ENCODE measurements at regions not wholly inside any gene's neighbourhood (a gene's known extent, or its start where the extent isn't known, plus 50 kb on each side); places are given as distances from the start of the nearest gene placed in this dataset.

DNA sequence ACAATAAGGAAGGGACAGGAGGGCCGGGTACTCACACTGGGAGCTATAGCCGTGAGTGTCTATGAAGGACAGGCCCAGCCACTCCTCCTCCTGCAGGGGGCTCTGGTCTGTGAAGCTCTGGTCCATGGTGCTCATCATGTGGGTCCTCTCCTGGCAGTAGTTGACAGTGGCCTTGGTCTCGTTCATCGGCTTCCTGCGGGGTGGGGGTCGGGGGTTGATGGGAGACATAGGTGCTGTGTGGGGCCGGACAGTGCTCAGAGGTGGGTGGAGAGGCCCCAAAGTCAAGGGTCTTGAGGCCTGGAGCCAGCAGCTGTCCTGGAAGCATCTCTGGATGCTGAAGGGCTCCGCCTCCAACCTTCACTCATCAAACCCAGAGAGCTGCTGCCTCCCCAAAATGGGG is 260.4 kb downstream of the PTPRU start:
- TF ChIP-seq, protein P1, sequence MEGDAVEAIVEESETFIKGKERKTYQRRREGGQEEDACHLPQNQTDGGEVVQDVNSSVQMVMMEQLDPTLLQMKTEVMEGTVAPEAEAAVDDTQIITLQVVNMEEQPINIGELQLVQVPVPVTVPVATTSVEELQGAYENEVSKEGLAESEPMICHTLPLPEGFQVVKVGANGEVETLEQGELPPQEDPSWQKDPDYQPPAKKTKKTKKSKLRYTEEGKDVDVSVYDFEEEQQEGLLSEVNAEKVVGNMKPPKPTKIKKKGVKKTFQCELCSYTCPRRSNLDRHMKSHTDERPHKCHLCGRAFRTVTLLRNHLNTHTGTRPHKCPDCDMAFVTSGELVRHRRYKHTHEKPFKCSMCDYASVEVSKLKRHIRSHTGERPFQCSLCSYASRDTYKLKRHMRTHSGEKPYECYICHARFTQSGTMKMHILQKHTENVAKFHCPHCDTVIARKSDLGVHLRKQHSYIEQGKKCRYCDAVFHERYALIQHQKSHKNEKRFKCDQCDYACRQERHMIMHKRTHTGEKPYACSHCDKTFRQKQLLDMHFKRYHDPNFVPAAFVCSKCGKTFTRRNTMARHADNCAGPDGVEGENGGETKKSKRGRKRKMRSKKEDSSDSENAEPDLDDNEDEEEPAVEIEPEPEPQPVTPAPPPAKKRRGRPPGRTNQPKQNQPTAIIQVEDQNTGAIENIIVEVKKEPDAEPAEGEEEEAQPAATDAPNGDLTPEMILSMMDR (IDR thresholded peaks at IDR 0.05; ENCODE audit: low read depth, low read length, missing control alignments), result no peak
- DNase-seq (ENCODE audit: low read depth), result no peak
- H3K4me3 ChIP-seq (ENCODE audit: low read depth, low read length), result no peak overlapping the region

DNA sequence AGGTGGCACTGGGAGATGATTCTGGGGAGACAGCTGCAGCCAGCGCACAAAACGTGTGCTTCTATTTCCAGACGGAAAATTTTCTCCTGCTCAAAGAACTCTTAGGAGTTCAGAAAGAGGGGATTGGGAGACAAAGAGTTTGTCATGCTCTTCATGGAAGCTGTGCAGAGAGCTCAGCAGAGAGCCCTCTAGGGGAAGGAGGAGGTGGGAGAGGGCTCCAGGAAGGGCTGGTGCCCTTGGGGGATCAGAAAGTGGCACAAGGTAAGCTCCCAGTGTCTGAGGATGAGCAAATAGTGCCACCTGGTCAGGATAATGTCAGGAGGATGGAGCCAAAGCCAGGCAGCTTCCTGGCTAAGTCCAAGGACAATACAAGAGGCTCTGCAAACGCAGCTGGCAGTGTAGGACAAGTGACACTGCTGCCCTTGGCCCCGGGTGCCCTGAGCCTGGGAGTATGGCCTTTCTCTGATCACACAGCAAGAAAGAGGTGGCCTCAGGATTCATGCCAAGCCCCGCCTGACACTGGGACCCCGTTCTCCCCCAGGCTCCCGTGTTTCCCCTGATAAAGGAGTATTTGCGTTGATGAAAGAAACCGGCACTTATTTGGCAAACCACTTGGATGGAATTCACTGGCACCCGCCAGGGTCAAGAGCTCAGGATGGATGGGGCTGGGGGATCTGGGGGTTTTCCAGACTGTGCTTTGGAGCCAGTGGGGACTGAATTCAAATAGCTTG is 254.0 kb downstream of the PTPRU start:
- TF ChIP-seq, protein P1 (IDR thresholded peaks at IDR 0.05; ENCODE audit: low read depth, low read length, missing control alignments), result no peak
- DNase-seq (ENCODE audit: low read depth), result no peak
- no peak overlapping the region for H3K4me3 ChIP-seq (ENCODE audit: low read depth, low read length)

DNA sequence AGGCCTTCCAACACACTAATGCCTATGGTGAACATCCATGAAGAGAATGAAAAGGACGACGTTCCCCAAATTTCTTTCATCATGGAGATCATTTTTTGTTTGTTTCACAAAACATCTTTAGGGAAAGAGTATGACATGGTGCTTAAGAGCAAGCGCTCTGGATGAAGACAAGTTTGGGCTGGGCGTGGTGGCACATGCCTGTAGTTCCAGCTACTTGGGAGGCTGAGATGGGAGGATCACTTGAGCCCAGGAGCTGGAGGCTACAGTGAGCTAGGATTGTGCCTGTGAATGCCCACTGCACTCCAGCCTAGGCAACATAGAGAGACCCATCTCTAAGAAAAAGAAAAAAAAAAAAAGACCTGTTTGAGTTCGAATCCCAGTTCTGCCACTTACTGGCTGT is 253.1 kb downstream of the PTPRU start:
- TF ChIP-seq, protein P1 (IDR thresholded peaks at IDR 0.05; ENCODE audit: low read depth, low read length, missing control alignments), result no peak
- H3K4me3 ChIP-seq (ENCODE audit: low read depth, low read length), result no peak overlapping the region
- DNase-seq (ENCODE audit: low read depth), result no peak

DNA sequence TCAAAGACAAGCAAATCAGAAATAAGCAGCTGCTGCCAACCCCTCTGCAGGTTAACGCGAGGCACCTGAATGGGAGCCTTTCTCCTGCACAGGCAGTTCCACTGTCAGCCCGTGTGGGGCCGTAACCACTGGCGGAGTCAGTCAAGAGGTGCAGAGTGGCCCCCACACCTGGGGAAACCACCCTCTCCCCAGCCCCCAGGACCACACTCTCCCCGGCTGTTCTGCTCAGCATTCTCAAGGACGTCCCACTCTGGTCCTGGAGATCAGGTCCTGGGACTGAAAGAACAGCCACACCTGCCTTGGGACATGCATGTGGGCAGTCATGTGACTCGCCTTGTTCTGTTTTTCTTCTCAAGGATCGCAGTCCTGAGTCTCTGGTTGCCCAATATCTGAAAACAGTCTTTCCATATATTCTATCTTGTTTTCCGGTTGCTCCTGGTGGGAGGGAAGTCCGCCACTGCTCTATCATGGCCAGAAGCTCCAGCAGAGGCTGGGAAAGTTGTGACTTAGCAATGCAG is 252.5 kb downstream of the PTPRU start:
- no peak for DNase-seq (ENCODE audit: low read depth)
- TF ChIP-seq, protein P1 (IDR thresholded peaks at IDR 0.05; ENCODE audit: low read depth, low read length, missing control alignments), result no peak
- no peak overlapping the region for H3K4me3 ChIP-seq (ENCODE audit: low read depth, low read length)

DNA sequence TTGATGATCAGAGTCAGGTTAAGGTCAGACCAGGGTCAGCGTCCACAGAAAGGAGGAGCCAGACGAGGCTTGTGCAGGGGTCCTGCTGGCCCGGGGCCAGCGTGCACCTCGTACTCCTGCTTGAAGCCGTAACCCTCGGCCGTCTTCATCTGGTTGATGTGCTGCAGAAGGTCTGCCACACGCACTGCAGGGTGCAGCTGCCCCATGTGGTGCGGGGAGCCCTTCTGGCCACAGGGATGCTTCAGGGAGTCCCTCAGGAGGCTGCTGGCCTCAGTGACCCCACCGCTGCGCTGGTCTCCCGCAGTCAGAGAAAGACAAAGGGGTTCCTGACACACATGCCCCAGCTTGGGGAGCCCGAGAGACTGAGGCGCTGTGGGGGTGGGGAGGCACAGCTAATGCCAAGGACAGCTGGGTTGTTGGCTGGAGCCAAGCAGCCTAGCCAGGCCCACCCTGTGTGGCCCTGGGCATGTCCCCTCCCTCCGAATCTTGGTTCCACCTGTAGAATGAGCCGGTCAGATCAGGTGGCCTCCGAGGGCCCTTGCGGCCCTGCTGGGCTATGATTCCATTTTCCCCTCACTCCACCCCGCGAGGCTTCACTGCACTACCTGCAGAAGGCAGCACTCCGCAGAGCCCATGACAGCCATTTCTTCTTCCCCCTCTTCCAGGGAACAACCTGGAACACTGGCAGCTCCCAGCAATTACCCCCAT is 251.9 kb downstream of the PTPRU start:
- no peak for DNase-seq (ENCODE audit: low read depth)
- H3K4me3 ChIP-seq (ENCODE audit: low read depth, low read length), result no peak overlapping the region
- TF ChIP-seq, protein P1 (IDR thresholded peaks at IDR 0.05; ENCODE audit: low read depth, low read length, missing control alignments), result no peak

DNA sequence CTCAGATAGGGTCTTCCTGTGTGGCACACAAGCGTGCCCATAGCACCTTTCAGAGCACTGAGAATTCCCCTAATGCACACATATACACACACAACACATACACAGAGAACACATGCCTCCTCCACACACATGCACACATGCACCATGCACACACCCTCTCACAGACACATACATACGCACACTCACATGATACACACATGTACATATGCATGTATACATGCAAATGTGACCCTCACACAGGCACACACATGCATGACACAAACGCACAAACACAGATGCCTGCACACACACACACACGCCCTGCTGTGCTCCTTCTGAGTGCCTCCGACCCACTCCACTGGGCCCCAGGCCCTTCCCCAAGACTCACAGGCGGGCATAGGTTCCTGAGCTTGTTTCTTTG is 251.0 kb downstream of the PTPRU start:
- no peak for DNase-seq (ENCODE audit: low read depth)
- TF ChIP-seq, protein P1 (IDR thresholded peaks at IDR 0.05; ENCODE audit: low read depth, low read length, missing control alignments), result no peak
- H3K4me3 ChIP-seq (ENCODE audit: low read depth, low read length), result no peak overlapping the region
